Type B pancreatic cell (in vitro differentiated cells): ENCODE measurements at regions not wholly inside any gene's neighbourhood (a gene's known extent, or its start where the extent isn't known, plus 50 kb on each side); places are given as distances from the start of the nearest gene placed in this dataset.

Experiments used
- DNase-seq: peaks from one replicate; pipeline ENCODE4 v3.0.0; 2021; ENCODE audit warnings: mixed read lengths; ENCODE audit not compliant: unreplicated experiment; ENCODE audit errors: extremely low spot score
- H3K27ac Mint-ChIP-seq: 2 replicates; pipeline ENCODE4 v1.8.0; 2021; ENCODE audit warnings: mild to moderate bottlenecking, mixed read lengths
- H3K27me3 Mint-ChIP-seq: 2 replicates; pipeline ENCODE4 v1.8.0; 2021; ENCODE audit warnings: mixed read lengths
- H3K36me3 Mint-ChIP-seq: 2 replicates; pipeline ENCODE4 v1.8.0; 2021; ENCODE audit warnings: mixed read lengths
- H3K4me1 Mint-ChIP-seq: one replicate; pipeline ENCODE4 v1.8.0; 2021; ENCODE audit warnings: mixed read lengths; ENCODE audit not compliant: unreplicated experiment
- H3K4me3 Mint-ChIP-seq: 2 replicates; pipeline ENCODE4 v1.8.0; 2021; ENCODE audit warnings: mild to moderate bottlenecking, mixed read lengths
- H3K9me3 Mint-ChIP-seq: 2 replicates; pipeline ENCODE4 v1.8.0; 2021; ENCODE audit warnings: mixed read lengths
- TF ChIP-seq, protein P1 (sequence below): fragments of 200-600 bp; sonication (generic); conservative IDR thresholded peaks from 2 replicates; pipeline ENCODE4 v1.5.0; 2021; ENCODE audit warnings: antibody characterized with exemption, mild to moderate bottlenecking

DNA sequence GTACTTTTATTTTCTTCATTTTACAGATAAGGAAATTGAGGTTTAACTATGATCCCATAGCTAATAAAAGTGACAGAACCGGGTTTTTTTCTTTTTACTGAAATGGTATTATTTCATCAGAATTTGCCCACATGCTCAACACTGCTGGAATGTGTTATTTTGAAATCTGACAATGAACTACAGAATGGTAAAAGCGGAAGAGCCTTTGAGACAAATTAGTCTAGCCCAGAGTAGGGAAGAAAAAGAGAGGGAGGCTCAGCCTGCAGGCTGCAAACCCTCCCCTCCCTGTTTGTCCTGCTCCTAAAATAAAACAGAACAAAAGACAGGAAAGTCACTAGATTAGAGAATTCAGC lies 100.3 kb upstream of the LIPC start:
- H3K4me3 Mint-ChIP-seq, result peak overlapping the region; percentile 74
- peak overlapping the region; percentile 97 for H3K27ac Mint-ChIP-seq
- H3K36me3 Mint-ChIP-seq, result peaks cover 7% of the 10 kb centered on the region
- TF ChIP-seq, protein P1, sequence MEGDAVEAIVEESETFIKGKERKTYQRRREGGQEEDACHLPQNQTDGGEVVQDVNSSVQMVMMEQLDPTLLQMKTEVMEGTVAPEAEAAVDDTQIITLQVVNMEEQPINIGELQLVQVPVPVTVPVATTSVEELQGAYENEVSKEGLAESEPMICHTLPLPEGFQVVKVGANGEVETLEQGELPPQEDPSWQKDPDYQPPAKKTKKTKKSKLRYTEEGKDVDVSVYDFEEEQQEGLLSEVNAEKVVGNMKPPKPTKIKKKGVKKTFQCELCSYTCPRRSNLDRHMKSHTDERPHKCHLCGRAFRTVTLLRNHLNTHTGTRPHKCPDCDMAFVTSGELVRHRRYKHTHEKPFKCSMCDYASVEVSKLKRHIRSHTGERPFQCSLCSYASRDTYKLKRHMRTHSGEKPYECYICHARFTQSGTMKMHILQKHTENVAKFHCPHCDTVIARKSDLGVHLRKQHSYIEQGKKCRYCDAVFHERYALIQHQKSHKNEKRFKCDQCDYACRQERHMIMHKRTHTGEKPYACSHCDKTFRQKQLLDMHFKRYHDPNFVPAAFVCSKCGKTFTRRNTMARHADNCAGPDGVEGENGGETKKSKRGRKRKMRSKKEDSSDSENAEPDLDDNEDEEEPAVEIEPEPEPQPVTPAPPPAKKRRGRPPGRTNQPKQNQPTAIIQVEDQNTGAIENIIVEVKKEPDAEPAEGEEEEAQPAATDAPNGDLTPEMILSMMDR, result no peak
- H3K4me1 Mint-ChIP-seq, result peaks cover 35% of the 10 kb centered on the region
- peaks cover 10% of the 10 kb centered on the region for H3K9me3 Mint-ChIP-seq
- no peaks in the 10 kb centered on the region for H3K27me3 Mint-ChIP-seq
- no peak for DNase-seq

DNA sequence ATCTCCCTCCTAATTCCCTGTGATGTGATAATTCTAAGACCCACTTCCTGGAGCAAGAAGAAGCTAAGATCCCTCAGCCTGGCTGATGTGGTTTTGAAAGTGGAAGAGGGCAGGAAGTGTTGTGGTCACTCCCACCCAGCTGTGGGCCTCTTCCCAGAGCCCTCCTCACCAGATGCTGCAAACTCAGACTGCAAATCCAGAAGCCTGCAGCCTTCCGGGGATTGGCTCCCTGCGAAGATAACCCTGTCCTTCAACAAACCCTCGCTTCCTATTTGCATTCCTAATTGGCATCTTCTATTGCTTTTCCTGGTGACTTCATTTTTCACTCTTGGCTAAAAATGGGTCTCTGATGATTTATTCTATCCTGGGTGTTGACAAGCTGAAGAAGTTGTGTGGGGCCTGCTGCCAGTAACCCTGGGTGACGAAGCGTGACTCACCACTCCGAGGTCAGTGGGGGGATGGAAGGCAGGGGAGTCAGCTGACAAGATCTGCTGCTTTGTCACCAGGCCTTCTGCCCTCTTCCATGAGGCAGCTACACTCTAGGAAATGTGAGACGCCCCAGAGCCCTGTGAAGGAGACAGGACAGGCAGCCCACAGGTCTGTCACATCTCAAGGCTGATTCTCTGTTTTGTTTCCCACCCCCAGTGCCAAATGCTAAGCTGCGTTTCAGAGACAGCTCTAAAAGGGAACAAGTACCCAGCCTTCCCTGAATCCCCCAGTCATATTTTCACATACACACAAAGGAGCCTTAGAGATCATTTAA lies 99.7 kb upstream of the LIPC start:
- TF ChIP-seq, protein P1, result no peak
- peaks cover 4% of the 10 kb centered on the region for H3K36me3 Mint-ChIP-seq
- H3K27ac Mint-ChIP-seq, result peak overlapping the region; percentile 97
- no peaks in the 10 kb centered on the region for H3K27me3 Mint-ChIP-seq
- peaks cover 35% of the 10 kb centered on the region for H3K4me1 Mint-ChIP-seq
- peak overlapping the region; percentile 74 for H3K4me3 Mint-ChIP-seq
- H3K9me3 Mint-ChIP-seq, result peaks cover 10% of the 10 kb centered on the region
- DNase-seq, result peak; percentile 83

GRCh38 chr15:58332676-58333400 lies 99.0 kb upstream of the LIPC start:
- Mint-ChIP-seq H3K27me3 (no peaks in the 10 kb centered on the region), H3K36me3 (peaks cover 4% of the 10 kb centered on the region), H3K27ac (peak overlapping the region; percentile 97), H3K4me1 (peaks cover 35% of the 10 kb centered on the region), H3K9me3 (peaks cover 10% of the 10 kb centered on the region), H3K4me3 (peak overlapping the region; percentile 74)
- DNase-seq, result no peak
- TF ChIP-seq, protein P1, result no peak

DNA sequence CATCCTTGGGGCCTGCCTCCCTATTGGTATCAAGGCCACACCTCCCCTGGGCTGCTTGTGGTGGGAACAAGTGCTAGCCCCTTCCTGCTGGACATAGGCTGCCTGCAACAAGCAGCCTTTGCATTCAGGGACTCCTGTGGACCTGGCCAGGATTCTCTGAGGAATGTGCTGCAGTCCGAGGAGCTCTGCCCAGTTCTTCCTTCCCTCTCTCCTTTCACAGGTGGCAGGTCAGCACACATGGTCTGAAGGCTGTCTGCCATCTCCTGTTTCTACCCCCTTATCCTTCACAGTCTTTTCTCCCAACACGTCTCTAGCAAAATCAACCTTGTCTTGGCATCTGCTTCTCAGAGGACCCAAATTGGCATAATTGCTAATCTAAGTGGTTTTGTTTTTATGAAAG lies 97.0 kb upstream of the LIPC start:
- Mint-ChIP-seq H3K4me1 (peaks cover 34% of the 10 kb centered on the region), H3K4me3 (no peak overlapping the region), H3K9me3 (peaks cover 10% of the 10 kb centered on the region), H3K27me3 (no peaks in the 10 kb centered on the region), H3K27ac (no peak overlapping the region), H3K36me3 (peaks cover 4% of the 10 kb centered on the region)
- DNase-seq, result no peak
- TF ChIP-seq, protein P1, result no peak

- Mint-ChIP-seq H3K4me3 (no peak overlapping the region), H3K4me1 (peaks cover 22% of the 10 kb centered on the region), H3K36me3 (peaks cover 4% of the 10 kb centered on the region), H3K27ac (no peak overlapping the region), H3K27me3 (no peaks in the 10 kb centered on the region), H3K9me3 (peaks cover 10% of the 10 kb centered on the region)
- DNase-seq, result no peak
- TF ChIP-seq, protein P1, result no peak
Measured at GRCh38 chr15:58336161-58336560, 95.6 kb upstream of the LIPC start.
